ENCODE measurements at regions not wholly inside any gene's neighbourhood (a gene's known extent, or its start where the extent isn't known, plus 50 kb on each side); places are given as distances from the start of the nearest gene placed in this dataset.

DNA sequence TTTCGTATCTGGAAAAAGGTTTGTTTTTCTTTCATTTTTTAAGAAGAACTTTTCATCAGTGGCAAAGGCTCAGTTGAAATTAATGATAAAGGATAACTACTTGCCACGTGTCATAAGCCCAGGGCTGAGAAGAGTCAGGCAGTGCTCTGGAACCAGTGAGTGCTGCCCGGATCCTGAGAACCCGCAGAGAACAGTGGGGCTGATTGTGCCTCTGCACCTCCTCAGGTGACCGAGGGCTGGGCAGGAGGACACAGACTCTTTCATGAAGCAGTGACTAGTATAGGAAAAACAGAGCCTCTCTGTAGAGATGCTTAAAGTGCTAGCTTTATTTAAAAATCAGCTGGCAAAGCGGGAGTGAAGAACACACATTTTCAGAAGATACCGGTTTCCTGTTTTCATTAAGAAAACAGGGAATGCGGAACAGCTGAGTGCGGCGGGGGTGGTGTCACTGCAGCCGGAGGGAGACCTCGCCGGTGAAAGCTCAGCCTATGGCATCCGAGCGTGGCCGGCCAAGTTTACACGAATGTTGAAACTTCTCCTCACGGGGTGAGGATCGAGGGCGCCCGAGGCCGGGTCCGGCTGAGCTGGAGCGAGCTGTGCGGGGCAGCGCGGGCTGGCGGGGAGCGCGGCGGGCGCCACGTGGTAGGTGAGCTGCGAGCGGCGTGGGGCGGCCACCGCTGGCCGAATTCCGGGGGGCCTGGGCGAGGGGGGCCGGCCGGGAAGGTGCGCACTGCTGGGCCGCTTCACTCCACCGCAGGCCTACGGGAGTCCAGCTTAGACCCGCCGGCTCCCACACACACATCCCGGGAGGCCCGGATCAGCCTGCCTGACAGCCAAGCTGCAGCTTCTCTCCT, 134.7 kb upstream of the DMRT1 start:
- H3K9me3 ChIP-seq (ENCODE audit: control insufficient read depth, low read length): no peaks in the 10 kb centered on the region
- H3K27me3 ChIP-seq (ENCODE audit: control insufficient read depth, insufficient read depth, low read length, poor library complexity, severe bottlenecking): no peaks in the 10 kb centered on the region
- Mint-ChIP-seq H3K4me3 (peak overlapping the region; percentile 55), H3K27ac (peak overlapping the region; percentile 37), H3K9me3 (no peaks in the 10 kb centered on the region), H3K4me1 (peaks cover 26% of the 10 kb centered on the region), H3K27me3 (ENCODE audit: insufficient read depth) (no peaks in the 10 kb centered on the region), H3K36me3 (ENCODE audit: low read depth) (peaks cover 13% of the 10 kb centered on the region)
- peak; percentile 84 for DNase-seq
- peak overlapping the region; percentile 76 for H3K4me3 ChIP-seq (ENCODE audit: low read length)
- H3K9ac ChIP-seq (ENCODE audit: extremely low read depth, low read length, poor library complexity, severe bottlenecking): peak overlapping the region; percentile 56
- H3K36me3 ChIP-seq (ENCODE audit: control insufficient read depth, insufficient read depth, low read length): peaks cover 14% of the 10 kb centered on the region
- H3K27ac ChIP-seq (ENCODE audit: low read depth, low read length): no peak overlapping the region
- H3K4me1 ChIP-seq (ENCODE audit: control insufficient read depth, insufficient read depth, low read length): peaks cover 12% of the 10 kb centered on the region
- TF ChIP-seq, protein P1, sequence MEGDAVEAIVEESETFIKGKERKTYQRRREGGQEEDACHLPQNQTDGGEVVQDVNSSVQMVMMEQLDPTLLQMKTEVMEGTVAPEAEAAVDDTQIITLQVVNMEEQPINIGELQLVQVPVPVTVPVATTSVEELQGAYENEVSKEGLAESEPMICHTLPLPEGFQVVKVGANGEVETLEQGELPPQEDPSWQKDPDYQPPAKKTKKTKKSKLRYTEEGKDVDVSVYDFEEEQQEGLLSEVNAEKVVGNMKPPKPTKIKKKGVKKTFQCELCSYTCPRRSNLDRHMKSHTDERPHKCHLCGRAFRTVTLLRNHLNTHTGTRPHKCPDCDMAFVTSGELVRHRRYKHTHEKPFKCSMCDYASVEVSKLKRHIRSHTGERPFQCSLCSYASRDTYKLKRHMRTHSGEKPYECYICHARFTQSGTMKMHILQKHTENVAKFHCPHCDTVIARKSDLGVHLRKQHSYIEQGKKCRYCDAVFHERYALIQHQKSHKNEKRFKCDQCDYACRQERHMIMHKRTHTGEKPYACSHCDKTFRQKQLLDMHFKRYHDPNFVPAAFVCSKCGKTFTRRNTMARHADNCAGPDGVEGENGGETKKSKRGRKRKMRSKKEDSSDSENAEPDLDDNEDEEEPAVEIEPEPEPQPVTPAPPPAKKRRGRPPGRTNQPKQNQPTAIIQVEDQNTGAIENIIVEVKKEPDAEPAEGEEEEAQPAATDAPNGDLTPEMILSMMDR (conservative IDR thresholded peaks at IDR 0.05): no peak
- 18 to 28% methylated on average over 10 to 51 of the region's 51 CpGs for WGBS, 2 experiments (ENCODE audit: insufficient coverage in 1 of 2, insufficient read length in 1 of 2)

DNA sequence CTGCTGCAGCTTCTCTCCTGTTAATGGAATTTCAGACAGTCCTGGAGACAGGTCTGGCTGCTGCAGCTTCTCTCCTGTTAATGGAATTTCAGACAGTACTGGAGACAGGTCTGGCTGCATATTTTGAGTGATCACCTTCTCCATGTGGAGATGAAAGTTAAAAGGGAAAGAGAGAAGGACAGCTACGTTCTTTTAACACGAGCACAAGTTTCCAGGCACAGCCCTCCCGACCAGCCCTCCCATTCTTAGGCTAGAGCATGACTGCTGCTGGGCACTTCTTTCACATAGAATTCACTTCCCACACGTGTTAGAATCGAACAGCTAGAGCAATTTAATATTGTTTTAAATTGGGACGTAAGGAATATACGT, 133.3 kb upstream of the DMRT1 start:
- Histone ChIP-seq H3K36me3 (ENCODE audit: control insufficient read depth, insufficient read depth, low read length) (peaks cover 22% of the 10 kb centered on the region), H3K27me3 (ENCODE audit: control insufficient read depth, insufficient read depth, low read length, poor library complexity, severe bottlenecking) (no peaks in the 10 kb centered on the region), H3K4me1 (ENCODE audit: control insufficient read depth, insufficient read depth, low read length) (peaks cover 12% of the 10 kb centered on the region), H3K4me3 (ENCODE audit: low read length) (no peak overlapping the region), H3K9me3 (ENCODE audit: control insufficient read depth, low read length) (no peaks in the 10 kb centered on the region), H3K27ac (ENCODE audit: low read depth, low read length) (no peak overlapping the region), H3K9ac (ENCODE audit: extremely low read depth, low read length, poor library complexity, severe bottlenecking) (no peak overlapping the region)
- no peak for DNase-seq
- H3K27me3 Mint-ChIP-seq (ENCODE audit: insufficient read depth): no peaks in the 10 kb centered on the region
- H3K27ac Mint-ChIP-seq: peak overlapping the region; percentile 27
- no peaks in the 10 kb centered on the region for H3K9me3 Mint-ChIP-seq
- TF ChIP-seq, protein P1 (conservative IDR thresholded peaks at IDR 0.05): no peak
- H3K4me1 Mint-ChIP-seq: peaks cover 26% of the 10 kb centered on the region
- 74 to 80% methylated on average over 3 to 7 of the region's 7 CpGs for WGBS, 2 experiments (ENCODE audit: insufficient coverage in 1 of 2, insufficient read length in 1 of 2)
- peaks cover 26% of the 10 kb centered on the region for H3K36me3 Mint-ChIP-seq (ENCODE audit: low read depth)
- peak overlapping the region; percentile 39 for H3K4me3 Mint-ChIP-seq

DNA sequence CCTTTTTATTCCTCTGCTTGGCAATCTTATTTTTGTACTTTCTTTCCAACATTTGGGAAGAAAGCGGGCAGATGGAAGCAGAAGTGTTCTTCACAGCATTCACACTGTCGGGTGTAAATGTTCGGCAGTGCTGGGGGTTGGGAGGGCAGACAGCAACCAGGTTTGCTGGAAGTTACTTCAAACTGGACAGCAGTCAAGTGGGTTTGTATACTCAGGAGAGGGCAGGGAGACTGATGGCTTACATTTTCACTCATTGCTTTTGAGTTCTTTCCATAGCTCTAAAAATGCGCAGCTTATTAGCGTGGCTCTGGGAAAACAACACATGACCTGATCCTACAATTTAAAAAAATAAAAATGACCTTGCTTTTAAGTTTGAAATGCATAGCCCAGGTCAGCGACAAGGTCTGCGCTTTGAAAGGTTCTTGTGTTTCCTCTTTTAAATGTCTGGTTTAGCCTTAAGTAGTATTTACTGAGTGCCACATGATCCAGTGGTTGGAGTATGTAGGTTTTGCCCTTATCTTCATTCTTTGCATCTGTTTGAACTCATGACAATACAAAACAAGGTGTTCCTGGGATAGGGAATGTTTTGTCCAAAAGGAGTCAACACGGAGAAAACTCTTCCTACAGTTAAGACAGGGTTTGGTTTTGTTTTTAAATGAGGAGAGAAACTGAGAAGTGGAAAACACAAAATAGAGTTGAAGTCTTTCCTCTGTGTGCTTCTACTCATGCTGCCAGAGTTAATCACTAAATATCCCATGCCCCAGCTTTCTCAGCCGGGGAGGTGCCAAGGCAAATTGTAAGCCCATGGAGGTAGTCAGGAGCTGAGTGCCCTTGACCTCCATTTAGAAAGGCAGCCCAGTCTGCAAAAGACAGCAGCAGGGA, 132.7 kb upstream of the DMRT1 start:
- 82 to 93% methylated on average over 9 of the region's 9 CpGs for WGBS, 2 experiments (ENCODE audit: insufficient coverage in 1 of 2, insufficient read length in 1 of 2)
- H3K36me3 ChIP-seq (ENCODE audit: control insufficient read depth, insufficient read depth, low read length): peaks cover 28% of the 10 kb centered on the region
- TF ChIP-seq, protein P1 (conservative IDR thresholded peaks at IDR 0.05): no peak
- peaks cover 26% of the 10 kb centered on the region for H3K4me1 Mint-ChIP-seq
- H3K27ac ChIP-seq (ENCODE audit: low read depth, low read length): no peak overlapping the region
- H3K4me3 Mint-ChIP-seq: peak overlapping the region; percentile 39
- H3K36me3 Mint-ChIP-seq (ENCODE audit: low read depth): peaks cover 31% of the 10 kb centered on the region
- no peak overlapping the region for H3K4me3 ChIP-seq (ENCODE audit: low read length)
- H3K27me3 ChIP-seq (ENCODE audit: control insufficient read depth, insufficient read depth, low read length, poor library complexity, severe bottlenecking): no peaks in the 10 kb centered on the region
- H3K27ac Mint-ChIP-seq: peak overlapping the region; percentile 27
- H3K9ac ChIP-seq (ENCODE audit: extremely low read depth, low read length, poor library complexity, severe bottlenecking): no peak overlapping the region
- H3K9me3 Mint-ChIP-seq: no peaks in the 10 kb centered on the region
- peaks cover 12% of the 10 kb centered on the region for H3K4me1 ChIP-seq (ENCODE audit: control insufficient read depth, insufficient read depth, low read length)
- DNase-seq: no peak
- no peaks in the 10 kb centered on the region for H3K9me3 ChIP-seq (ENCODE audit: control insufficient read depth, low read length)
- H3K27me3 Mint-ChIP-seq (ENCODE audit: insufficient read depth): no peaks in the 10 kb centered on the region
